ENCODE measurements at regions not wholly inside any gene's neighbourhood (a gene's known extent, or its start where the extent isn't known, plus 50 kb on each side); places are given as distances from the start of the nearest gene placed in this dataset.

GRCh38 chr22:11613898-11614755 lies 3913.9 kb upstream of the OR11H1 start:
- no peak for TF ChIP-seq ATF7 (IDR thresholded peaks at IDR 0.05)
- no peak for TF ChIP-seq CREM (IDR thresholded peaks at IDR 0.05; ENCODE audit: low read depth)
- TF ChIP-seq TAF1 (IDR thresholded peaks at IDR 0.05; ENCODE audit: control insufficient read depth, extremely low read depth, insufficient read depth, low read length, severe bottlenecking), result no peak

All from K562 (cell line).